ENCODE measurements at regions not wholly inside any gene's neighbourhood (a gene's known extent, or its start where the extent isn't known, plus 50 kb on each side); places are given as distances from the start of the nearest gene placed in this dataset.
"Not testable (repeated sequence)": the region's sequence is repeated elsewhere in the genome, so short reads cannot be mapped to it uniquely, and the experiment has no call there.

DNA sequence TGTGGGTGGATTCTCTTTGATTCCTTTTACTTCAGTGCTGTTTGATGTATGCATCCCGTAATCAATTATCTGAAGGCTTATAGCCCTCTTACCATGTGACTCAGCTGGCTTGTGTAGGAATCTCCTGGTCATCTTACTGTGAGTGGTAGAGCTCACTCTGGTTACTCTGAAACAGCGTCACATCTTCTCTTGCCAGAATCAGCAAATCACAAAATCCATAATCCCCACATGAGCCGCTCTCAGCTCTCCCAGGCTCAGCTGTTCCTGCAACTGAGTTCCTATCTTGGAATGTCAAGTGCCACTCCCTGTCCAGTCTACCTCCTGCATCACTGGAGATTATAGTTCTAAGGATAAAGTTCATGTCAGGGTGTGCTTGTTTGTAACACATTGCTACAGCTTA is 278.0 kb downstream of the FBXO8 start:
- H3K36me3 ChIP-seq (ENCODE audit: control insufficient read depth, insufficient read depth, low read length), result no peaks in the 10 kb centered on the region
- ATAC-seq (ENCODE audit: low read depth in 2 of 2), result no peak
- Mint-ChIP-seq H3K4me1 (no peaks in the 10 kb centered on the region), H3K9me3 (peaks cover 0 to 3% (median 0%) of the 10 kb centered on the region in 7 donors), H3K27me3 (no peaks in the 10 kb centered on the region), H3K36me3 (no peaks in the 10 kb centered on the region), H3K4me3 (no peak overlapping the region), H3K27ac (no peak overlapping the region)
- H3K27ac ChIP-seq (ENCODE audit: insufficient read depth, low read length, poor library complexity, severe bottlenecking), result no peak overlapping the region
- no peaks in the 10 kb centered on the region for H3K27me3 ChIP-seq (ENCODE audit: control insufficient read depth, insufficient read depth, low read length)
- no peaks in the 10 kb centered on the region for H3K9me3 ChIP-seq (ENCODE audit: control insufficient read depth in 2 of 2, low read length in 2 of 2)
- no peak overlapping the region for H3K4me3 ChIP-seq (ENCODE audit: low read depth, low read length)
- H3K4me1 ChIP-seq (ENCODE audit: control insufficient read depth, insufficient read depth, low read length, poor library complexity, severe bottlenecking), result no peaks in the 10 kb centered on the region
- no peak for DNase-seq

DNA sequence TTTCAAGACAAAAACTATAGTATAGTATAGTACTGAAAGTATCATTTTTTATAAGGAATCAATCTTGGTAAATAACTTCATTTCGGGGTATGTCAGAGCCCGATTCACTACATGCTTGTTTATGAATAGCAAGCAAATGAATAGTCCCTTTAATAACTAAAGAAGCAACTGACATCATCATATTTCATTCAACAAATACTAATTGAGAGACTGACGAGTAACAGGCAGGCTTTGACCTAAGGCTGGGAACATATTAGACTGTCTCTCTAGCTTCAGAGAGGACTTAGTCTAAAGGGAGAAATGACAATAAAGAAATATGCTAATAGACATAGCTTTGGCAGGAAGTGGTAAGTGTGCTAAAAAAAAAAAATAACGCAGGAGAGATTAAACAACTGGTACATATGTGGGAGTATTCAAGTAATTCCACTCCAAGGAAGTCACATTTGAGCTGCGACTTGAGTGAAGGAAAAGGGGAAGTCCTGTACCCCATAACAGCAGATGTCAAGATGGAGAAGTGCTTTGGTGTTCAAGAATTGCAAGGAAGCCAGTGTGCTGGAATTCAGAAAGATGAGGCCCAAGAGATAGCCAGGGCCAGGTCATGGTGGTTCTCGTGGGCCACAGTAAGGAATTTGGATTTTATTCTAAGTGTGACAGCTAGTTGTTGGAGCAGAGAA is 284.9 kb downstream of the FBXO8 start:
- Histone ChIP-seq H3K9me3 (ENCODE audit: control insufficient read depth in 2 of 2, low read length in 2 of 2) (no peaks in the 10 kb centered on the region), H3K36me3 (ENCODE audit: control insufficient read depth, insufficient read depth, low read length) (no peaks in the 10 kb centered on the region), H3K4me3 (ENCODE audit: low read depth, low read length) (no peak overlapping the region), H3K4me1 (ENCODE audit: control insufficient read depth, insufficient read depth, low read length, poor library complexity, severe bottlenecking) (no peaks in the 10 kb centered on the region), H3K27ac (ENCODE audit: insufficient read depth, low read length, poor library complexity, severe bottlenecking) (no peak overlapping the region), H3K27me3 (ENCODE audit: control insufficient read depth, insufficient read depth, low read length) (no peaks in the 10 kb centered on the region)
- Mint-ChIP-seq H3K9me3 (peaks cover 0 to 2% (median 0%) of the 10 kb centered on the region in 7 donors), H3K4me3 (no peak overlapping the region), H3K27me3 (peaks cover 5% of the 10 kb centered on the region), H3K27ac (no peak overlapping the region), H3K4me1 (no peaks in the 10 kb centered on the region), H3K36me3 (no peaks in the 10 kb centered on the region)
- no peak for ATAC-seq (ENCODE audit: low read depth in 2 of 2)
- DNase-seq, result no peak

DNA sequence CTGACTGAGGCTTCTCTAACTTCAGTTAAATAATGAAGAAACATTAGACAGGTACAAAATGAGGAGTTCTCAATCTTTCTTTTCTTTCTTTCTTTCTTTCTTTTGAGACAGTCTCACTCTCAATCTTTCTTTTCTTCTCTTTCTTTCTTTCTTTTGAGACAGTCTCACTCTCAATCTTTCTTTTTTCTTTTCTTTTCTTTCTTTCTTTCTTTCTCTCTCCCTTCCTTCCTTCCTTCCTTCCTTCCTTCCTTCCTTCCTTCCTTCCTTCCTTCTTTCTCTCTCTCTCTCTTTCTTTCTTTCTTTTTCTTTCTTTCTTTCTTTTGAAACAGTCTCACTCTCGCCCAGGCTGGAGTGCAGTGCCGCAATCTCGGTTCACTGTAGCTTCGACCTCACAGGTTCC is 287.7 kb downstream of the FBXO8 start:
- DNase-seq; H3K4me1 Mint-ChIP-seq; H3K27ac ChIP-seq (ENCODE audit: insufficient read depth, low read length, poor library complexity, severe bottlenecking); H3K9me3 ChIP-seq (ENCODE audit: control insufficient read depth in 2 of 2, low read length in 2 of 2); H3K4me1 ChIP-seq (ENCODE audit: control insufficient read depth, insufficient read depth, low read length, poor library complexity, severe bottlenecking); H3K36me3 Mint-ChIP-seq; H3K4me3 ChIP-seq (ENCODE audit: low read depth, low read length); H3K36me3 ChIP-seq (ENCODE audit: control insufficient read depth, insufficient read depth, low read length); H3K27me3 ChIP-seq (ENCODE audit: control insufficient read depth, insufficient read depth, low read length); H3K4me3 Mint-ChIP-seq; ATAC-seq (ENCODE audit: low read depth in 2 of 2); H3K27me3 Mint-ChIP-seq; H3K9me3 Mint-ChIP-seq; H3K27ac Mint-ChIP-seq: not testable (repeated sequence)

DNA sequence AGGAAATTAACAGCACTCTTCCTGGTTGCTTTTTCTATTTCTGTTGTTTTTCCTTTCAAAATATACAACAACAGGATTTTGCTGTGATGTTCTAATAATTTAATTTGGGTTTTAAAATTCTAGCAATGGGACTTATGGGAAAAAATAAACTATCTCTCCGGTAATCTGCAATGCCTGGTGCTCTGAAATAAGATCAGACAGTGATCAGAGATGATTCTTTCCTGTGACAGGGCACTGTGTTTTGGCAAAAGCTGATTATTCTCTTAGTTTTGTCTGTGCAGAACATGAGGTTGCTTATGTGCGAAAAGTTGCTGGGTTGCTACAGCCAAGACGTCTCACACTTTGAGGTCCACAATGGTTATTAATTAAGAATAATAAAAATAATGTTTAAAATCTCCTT is 291.7 kb downstream of the FBXO8 start:
- H3K36me3 Mint-ChIP-seq, result no peaks in the 10 kb centered on the region
- Histone ChIP-seq H3K9me3 (ENCODE audit: control insufficient read depth in 2 of 2, low read length in 2 of 2) (no peaks in the 10 kb centered on the region), H3K4me1 (ENCODE audit: control insufficient read depth, insufficient read depth, low read length, poor library complexity, severe bottlenecking) (no peaks in the 10 kb centered on the region), H3K27ac (ENCODE audit: insufficient read depth, low read length, poor library complexity, severe bottlenecking) (no peak overlapping the region), H3K27me3 (ENCODE audit: control insufficient read depth, insufficient read depth, low read length) (no peaks in the 10 kb centered on the region), H3K4me3 (ENCODE audit: low read depth, low read length) (no peak overlapping the region), H3K36me3 (ENCODE audit: control insufficient read depth, insufficient read depth, low read length) (no peaks in the 10 kb centered on the region)
- ATAC-seq (ENCODE audit: low read depth in 2 of 2), result no peak
- H3K9me3 Mint-ChIP-seq, result peaks cover 0 to 2% (median 0%) of the 10 kb centered on the region in 7 donors
- no peak for DNase-seq
- no peaks in the 10 kb centered on the region for H3K4me1 Mint-ChIP-seq
- no peak overlapping the region for H3K27ac Mint-ChIP-seq
- peaks cover 5% of the 10 kb centered on the region for H3K27me3 Mint-ChIP-seq
- H3K4me3 Mint-ChIP-seq, result no peak overlapping the region

DNA sequence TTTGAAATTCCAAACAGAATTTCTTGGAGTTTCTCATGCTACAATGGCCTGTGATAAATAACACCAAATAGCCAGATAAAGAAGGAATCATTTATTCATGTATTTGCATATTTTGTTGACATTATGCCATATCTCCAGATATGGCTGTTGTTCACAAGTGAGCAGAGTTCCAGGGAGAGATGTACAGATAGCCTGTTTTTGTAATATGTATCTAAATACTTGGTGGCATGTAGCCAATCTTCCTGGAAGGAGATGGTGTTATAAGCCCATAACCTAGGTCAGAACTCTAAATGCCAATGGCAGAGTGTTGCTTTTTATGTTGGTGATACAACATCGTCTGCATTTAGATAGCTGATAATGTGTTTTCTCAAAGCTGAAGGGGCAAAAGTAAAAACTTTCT is 292.2 kb downstream of the FBXO8 start:
- Mint-ChIP-seq H3K27ac (no peak overlapping the region), H3K4me3 (no peak overlapping the region), H3K4me1 (no peaks in the 10 kb centered on the region), H3K9me3 (peaks cover 0 to 2% (median 0%) of the 10 kb centered on the region in 7 donors), H3K36me3 (no peaks in the 10 kb centered on the region), H3K27me3 (peaks cover 5% of the 10 kb centered on the region)
- no peaks in the 10 kb centered on the region for H3K36me3 ChIP-seq (ENCODE audit: control insufficient read depth, insufficient read depth, low read length)
- H3K27me3 ChIP-seq (ENCODE audit: control insufficient read depth, insufficient read depth, low read length), result no peaks in the 10 kb centered on the region
- H3K4me1 ChIP-seq (ENCODE audit: control insufficient read depth, insufficient read depth, low read length, poor library complexity, severe bottlenecking), result no peaks in the 10 kb centered on the region
- H3K27ac ChIP-seq (ENCODE audit: insufficient read depth, low read length, poor library complexity, severe bottlenecking), result no peak overlapping the region
- H3K4me3 ChIP-seq (ENCODE audit: low read depth, low read length), result no peak overlapping the region
- H3K9me3 ChIP-seq (ENCODE audit: control insufficient read depth in 2 of 2, low read length in 2 of 2), result no peaks in the 10 kb centered on the region
- ATAC-seq (ENCODE audit: low read depth in 2 of 2) (no peak), DNase-seq (no peak)

DNA sequence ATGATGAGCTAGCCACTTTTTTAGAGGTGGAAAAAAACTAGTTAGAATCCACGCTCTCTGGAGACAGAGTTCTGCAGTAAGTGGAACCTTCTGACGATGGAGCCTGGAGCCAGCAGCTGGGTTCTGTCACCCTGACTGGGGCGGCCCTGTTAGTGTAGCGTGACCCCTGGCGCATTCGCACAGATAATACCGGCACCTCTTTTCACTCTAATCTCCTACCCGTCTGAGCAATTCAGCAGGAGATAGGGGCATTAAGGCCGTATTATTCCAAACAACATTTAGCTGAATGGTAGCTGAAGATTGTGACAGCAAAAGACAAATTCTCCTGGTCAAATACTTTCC is 292.6 kb downstream of the FBXO8 start:
- Histone ChIP-seq H3K27ac (ENCODE audit: insufficient read depth, low read length, poor library complexity, severe bottlenecking) (no peak overlapping the region), H3K4me3 (ENCODE audit: low read depth, low read length) (no peak overlapping the region), H3K9me3 (ENCODE audit: control insufficient read depth in 2 of 2, low read length in 2 of 2) (no peaks in the 10 kb centered on the region), H3K4me1 (ENCODE audit: control insufficient read depth, insufficient read depth, low read length, poor library complexity, severe bottlenecking) (no peaks in the 10 kb centered on the region), H3K27me3 (ENCODE audit: control insufficient read depth, insufficient read depth, low read length) (no peaks in the 10 kb centered on the region), H3K36me3 (ENCODE audit: control insufficient read depth, insufficient read depth, low read length) (no peaks in the 10 kb centered on the region)
- Mint-ChIP-seq H3K4me1 (no peaks in the 10 kb centered on the region), H3K27ac (no peak overlapping the region), H3K36me3 (no peaks in the 10 kb centered on the region), H3K9me3 (peaks cover 0 to 2% (median 0%) of the 10 kb centered on the region in 7 donors), H3K27me3 (peaks cover 5% of the 10 kb centered on the region), H3K4me3 (no peak overlapping the region)
- ATAC-seq (ENCODE audit: low read depth in 2 of 2), result no peak
- DNase-seq, result no peak

DNA sequence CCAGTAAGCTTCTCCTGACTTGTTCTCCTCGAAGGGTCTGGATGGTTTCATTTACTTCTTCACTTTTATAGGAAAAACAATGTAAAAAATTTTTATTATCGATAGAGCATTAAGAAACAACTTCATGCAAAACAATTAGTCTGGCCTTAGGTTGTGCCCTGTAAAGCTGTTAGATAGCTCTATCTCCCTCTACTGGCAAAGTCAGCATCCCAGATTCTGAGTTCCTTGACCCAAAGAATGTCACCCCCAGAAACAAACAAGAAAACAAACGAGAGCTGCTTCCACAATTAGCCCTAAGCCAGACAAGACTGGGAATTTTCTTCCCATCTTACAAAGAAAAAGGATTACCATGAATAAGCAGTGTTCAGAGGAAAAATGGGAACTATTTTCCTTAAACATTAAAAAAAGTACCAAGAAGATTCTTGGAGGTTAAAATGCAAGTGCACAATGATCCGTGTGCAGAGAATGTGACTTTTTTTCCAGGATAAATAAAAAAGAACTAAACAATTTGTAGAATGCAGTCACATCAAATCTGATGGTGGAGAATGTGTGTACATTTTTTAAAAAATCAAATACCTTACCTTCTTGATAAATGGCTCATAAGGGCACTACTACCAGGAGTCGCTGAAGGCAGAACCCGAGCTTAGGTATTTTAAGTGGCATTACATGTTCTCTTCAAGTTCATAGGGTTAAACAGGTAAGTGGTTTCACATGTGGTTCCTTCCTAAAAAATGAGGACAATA is 293.2 kb downstream of the FBXO8 start:
- no peak for DNase-seq
- Histone ChIP-seq H3K9me3 (ENCODE audit: control insufficient read depth in 2 of 2, low read length in 2 of 2) (no peaks in the 10 kb centered on the region), H3K27me3 (ENCODE audit: control insufficient read depth, insufficient read depth, low read length) (no peaks in the 10 kb centered on the region), H3K4me3 (ENCODE audit: low read depth, low read length) (no peak overlapping the region), H3K36me3 (ENCODE audit: control insufficient read depth, insufficient read depth, low read length) (no peaks in the 10 kb centered on the region), H3K4me1 (ENCODE audit: control insufficient read depth, insufficient read depth, low read length, poor library complexity, severe bottlenecking) (no peaks in the 10 kb centered on the region), H3K27ac (ENCODE audit: insufficient read depth, low read length, poor library complexity, severe bottlenecking) (no peak overlapping the region)
- Mint-ChIP-seq H3K4me3 (no peak overlapping the region), H3K27me3 (peaks cover 5% of the 10 kb centered on the region), H3K36me3 (no peaks in the 10 kb centered on the region), H3K4me1 (no peaks in the 10 kb centered on the region), H3K27ac (no peak overlapping the region), H3K9me3 (peaks cover 0 to 2% (median 0%) of the 10 kb centered on the region in 7 donors)
- no peak for ATAC-seq (ENCODE audit: low read depth in 2 of 2)

DNA sequence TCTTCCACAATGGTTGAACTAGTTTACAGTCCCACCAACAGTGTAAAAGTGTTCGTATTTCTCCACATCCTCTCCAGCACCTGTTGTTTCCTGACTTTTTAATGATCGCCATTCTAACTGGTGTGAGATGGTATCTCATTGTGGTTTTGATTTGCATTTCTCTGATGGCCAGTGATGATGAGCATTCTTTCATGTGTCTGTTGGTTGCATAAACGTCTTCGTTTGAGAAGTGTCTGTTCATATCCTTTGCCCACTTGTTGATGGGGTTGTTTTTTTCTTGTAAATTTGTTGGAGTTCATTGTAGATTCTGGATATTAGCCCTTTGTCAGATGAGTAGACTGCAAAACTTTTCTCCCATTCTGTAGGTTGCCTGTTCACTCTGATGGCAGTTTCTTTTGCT is 319.9 kb downstream of the FBXO8 start:
- not testable (repeated sequence) for H3K4me3 Mint-ChIP-seq; H3K27me3 Mint-ChIP-seq; H3K4me1 Mint-ChIP-seq; DNase-seq; H3K36me3 ChIP-seq (ENCODE audit: control insufficient read depth, insufficient read depth, low read length); H3K27me3 ChIP-seq (ENCODE audit: control insufficient read depth, insufficient read depth, low read length); ATAC-seq (ENCODE audit: low read depth in 2 of 2); H3K27ac ChIP-seq (ENCODE audit: insufficient read depth, low read length, poor library complexity, severe bottlenecking); H3K4me3 ChIP-seq (ENCODE audit: low read depth, low read length); H3K36me3 Mint-ChIP-seq; H3K4me1 ChIP-seq (ENCODE audit: control insufficient read depth, insufficient read depth, low read length, poor library complexity, severe bottlenecking); H3K27ac Mint-ChIP-seq; H3K9me3 ChIP-seq (ENCODE audit: control insufficient read depth in 2 of 2, low read length in 2 of 2); H3K9me3 Mint-ChIP-seq
